ENCODE measurements at regions not wholly inside any gene's neighbourhood (a gene's known extent, or its start where the extent isn't known, plus 50 kb on each side); places are given as distances from the start of the nearest gene placed in this dataset.

DNA sequence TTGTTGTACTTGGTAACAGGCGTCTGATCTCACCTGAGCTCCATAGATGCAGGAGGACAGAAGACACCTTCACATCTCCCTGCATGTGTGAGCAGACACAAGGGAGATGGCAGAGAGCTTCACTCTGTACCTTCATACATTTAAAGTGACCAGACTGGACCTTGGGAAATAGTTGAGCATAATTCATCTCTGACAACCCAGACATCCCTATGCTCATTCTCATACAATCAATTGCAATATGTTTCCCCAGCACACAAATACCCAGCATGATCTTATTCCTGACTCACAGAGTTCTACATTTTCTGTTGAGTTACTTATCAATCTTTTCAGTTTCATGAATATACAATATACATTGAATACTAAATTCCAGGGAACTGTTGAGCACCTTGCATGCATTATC, 488.2 kb upstream of the API5 start:
- Mint-ChIP-seq H3K9me3 (ENCODE audit: low read depth, unreplicated experiment) (peaks cover 3% of the 10 kb centered on the region), H3K27ac (ENCODE audit: unreplicated experiment) (no peak overlapping the region), H3K36me3 (ENCODE audit: insufficient read depth, unreplicated experiment) (no peaks in the 10 kb centered on the region), H3K4me1 (ENCODE audit: low read depth, unreplicated experiment) (no peaks in the 10 kb centered on the region), H3K27me3 (ENCODE audit: unreplicated experiment) (no peaks in the 10 kb centered on the region), H3K4me3 (ENCODE audit: low read depth, unreplicated experiment) (no peak overlapping the region)
- intact Hi-C loops (cut with micrococcal nuclease; ENCODE audit: unreplicated experiment) = loop anchor here (10.0 kb wide), 1 partner anchor 59 kb away; no protein-coding TSS in a partner anchor
- DNase-seq = no peak
- CTCF ChIA-PET = no interaction called here
- BruUV-seq (replicated peaks) = no TSS peak
- TF ChIP-seq, protein P1, sequence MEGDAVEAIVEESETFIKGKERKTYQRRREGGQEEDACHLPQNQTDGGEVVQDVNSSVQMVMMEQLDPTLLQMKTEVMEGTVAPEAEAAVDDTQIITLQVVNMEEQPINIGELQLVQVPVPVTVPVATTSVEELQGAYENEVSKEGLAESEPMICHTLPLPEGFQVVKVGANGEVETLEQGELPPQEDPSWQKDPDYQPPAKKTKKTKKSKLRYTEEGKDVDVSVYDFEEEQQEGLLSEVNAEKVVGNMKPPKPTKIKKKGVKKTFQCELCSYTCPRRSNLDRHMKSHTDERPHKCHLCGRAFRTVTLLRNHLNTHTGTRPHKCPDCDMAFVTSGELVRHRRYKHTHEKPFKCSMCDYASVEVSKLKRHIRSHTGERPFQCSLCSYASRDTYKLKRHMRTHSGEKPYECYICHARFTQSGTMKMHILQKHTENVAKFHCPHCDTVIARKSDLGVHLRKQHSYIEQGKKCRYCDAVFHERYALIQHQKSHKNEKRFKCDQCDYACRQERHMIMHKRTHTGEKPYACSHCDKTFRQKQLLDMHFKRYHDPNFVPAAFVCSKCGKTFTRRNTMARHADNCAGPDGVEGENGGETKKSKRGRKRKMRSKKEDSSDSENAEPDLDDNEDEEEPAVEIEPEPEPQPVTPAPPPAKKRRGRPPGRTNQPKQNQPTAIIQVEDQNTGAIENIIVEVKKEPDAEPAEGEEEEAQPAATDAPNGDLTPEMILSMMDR (IDR thresholded peaks at IDR 0.05; ENCODE audit: unreplicated experiment) = no peak

DNA sequence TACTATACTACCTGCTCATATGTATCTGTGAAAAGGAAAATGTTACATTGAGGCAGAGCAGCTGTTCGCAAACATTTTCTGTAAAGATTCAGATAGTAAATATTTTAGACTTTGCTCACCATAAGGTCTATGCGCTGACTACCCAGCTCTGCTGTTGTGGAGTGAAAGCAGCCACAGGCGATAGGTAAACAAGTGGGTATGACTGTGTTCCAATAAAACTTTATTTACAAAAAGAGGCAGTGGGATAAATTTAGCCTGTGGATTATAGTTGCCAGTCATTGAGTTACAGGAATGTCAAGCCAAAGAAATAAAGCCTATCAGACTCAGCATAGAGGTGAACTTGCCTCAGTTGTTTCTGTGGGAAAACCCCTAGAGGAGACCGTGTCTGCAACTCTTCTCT, 487.7 kb upstream of the API5 start:
- H3K36me3 Mint-ChIP-seq (ENCODE audit: insufficient read depth, unreplicated experiment) = no peaks in the 10 kb centered on the region
- no peaks in the 10 kb centered on the region for H3K4me1 Mint-ChIP-seq (ENCODE audit: low read depth, unreplicated experiment)
- H3K4me3 Mint-ChIP-seq (ENCODE audit: low read depth, unreplicated experiment) = no peak overlapping the region
- no peaks in the 10 kb centered on the region for H3K27me3 Mint-ChIP-seq (ENCODE audit: unreplicated experiment)
- DNase-seq = no peak
- CTCF ChIA-PET = no interaction called here
- H3K27ac Mint-ChIP-seq (ENCODE audit: unreplicated experiment) = no peak overlapping the region
- TF ChIP-seq, protein P1 (IDR thresholded peaks at IDR 0.05; ENCODE audit: unreplicated experiment) = no peak
- no TSS peak for BruUV-seq (replicated peaks)
- intact Hi-C loops (cut with micrococcal nuclease; ENCODE audit: unreplicated experiment) = loop anchor here (10.0 kb wide), 1 partner anchor 59 kb away; no protein-coding TSS in a partner anchor
- peaks cover 4% of the 10 kb centered on the region for H3K9me3 Mint-ChIP-seq (ENCODE audit: low read depth, unreplicated experiment)

DNA sequence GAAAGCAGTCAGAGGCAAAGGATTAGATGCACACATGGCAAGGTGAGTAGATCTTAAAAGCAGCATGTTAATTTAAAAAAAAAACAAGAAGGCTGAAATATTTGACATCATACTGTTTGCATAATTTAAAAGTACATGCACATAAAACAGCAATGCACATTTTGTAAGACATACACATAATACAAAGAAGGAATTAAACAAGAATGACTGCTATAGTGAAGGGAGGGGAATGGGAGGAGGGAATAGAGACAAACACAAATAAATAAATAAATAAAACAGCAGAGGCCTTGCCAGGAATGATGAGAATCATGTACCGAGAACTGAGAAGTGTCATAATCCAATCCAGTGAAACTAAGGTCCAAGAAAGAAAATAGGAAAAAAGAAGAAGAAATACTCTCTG, 486.2 kb upstream of the API5 start:
- Mint-ChIP-seq H3K27ac (ENCODE audit: unreplicated experiment) (no peak overlapping the region), H3K4me1 (ENCODE audit: low read depth, unreplicated experiment) (no peaks in the 10 kb centered on the region), H3K27me3 (ENCODE audit: unreplicated experiment) (no peaks in the 10 kb centered on the region), H3K4me3 (ENCODE audit: low read depth, unreplicated experiment) (no peak overlapping the region), H3K9me3 (ENCODE audit: low read depth, unreplicated experiment) (peaks cover 7% of the 10 kb centered on the region), H3K36me3 (ENCODE audit: insufficient read depth, unreplicated experiment) (no peaks in the 10 kb centered on the region)
- intact Hi-C loops (cut with micrococcal nuclease; ENCODE audit: unreplicated experiment) = loop anchor here (10.0 kb wide), 1 partner anchor 61 kb away; no protein-coding TSS in a partner anchor
- TF ChIP-seq, protein P1 (IDR thresholded peaks at IDR 0.05; ENCODE audit: unreplicated experiment) = no peak
- no peak for DNase-seq
- CTCF ChIA-PET = no interaction called here
- BruUV-seq (replicated peaks) = no TSS peak

DNA sequence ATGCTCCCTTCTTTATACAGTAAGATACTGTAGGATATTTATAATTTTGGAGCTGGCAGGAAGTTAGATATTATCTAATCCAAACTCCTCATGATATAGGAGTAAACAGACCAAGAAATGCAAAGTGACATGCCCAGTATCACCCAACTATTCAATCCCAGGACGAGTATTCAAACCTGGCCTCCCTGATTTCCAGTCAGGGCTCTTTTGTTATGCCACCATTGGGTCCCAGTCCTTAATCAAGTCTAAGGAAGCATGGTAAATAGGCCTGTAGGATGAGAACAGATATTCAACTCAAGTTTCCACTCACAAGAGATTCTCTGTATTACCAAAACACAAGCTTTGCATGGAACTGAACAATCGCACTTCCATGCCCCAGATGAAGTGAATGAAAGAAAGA, 484.0 kb upstream of the API5 start:
- DNase-seq = no peak
- no peaks in the 10 kb centered on the region for H3K36me3 Mint-ChIP-seq (ENCODE audit: insufficient read depth, unreplicated experiment)
- peaks cover 9% of the 10 kb centered on the region for H3K9me3 Mint-ChIP-seq (ENCODE audit: low read depth, unreplicated experiment)
- H3K4me1 Mint-ChIP-seq (ENCODE audit: low read depth, unreplicated experiment) = no peaks in the 10 kb centered on the region
- no peak overlapping the region for H3K27ac Mint-ChIP-seq (ENCODE audit: unreplicated experiment)
- no peak overlapping the region for H3K4me3 Mint-ChIP-seq (ENCODE audit: low read depth, unreplicated experiment)
- TF ChIP-seq, protein P1 (IDR thresholded peaks at IDR 0.05; ENCODE audit: unreplicated experiment) = no peak
- BruUV-seq (replicated peaks) = no TSS peak
- intact Hi-C loops (cut with micrococcal nuclease; ENCODE audit: unreplicated experiment) = loop anchor here (10.0 kb wide), 1 partner anchor 63 kb away; no protein-coding TSS in a partner anchor
- H3K27me3 Mint-ChIP-seq (ENCODE audit: unreplicated experiment) = no peaks in the 10 kb centered on the region
- CTCF ChIA-PET = no interaction called here
